Stimulated activated memory B cell treated with anti-CD40 and anti-IgM and Interleukin-4, amounts not matched to agents 10 μg/mL and 1 μg/mL and 100 μg/mL, for 72 hours (primary cell): ENCODE measurements at regions not wholly inside any gene's neighbourhood (a gene's known extent, or its start where the extent isn't known, plus 50 kb on each side); places are given as distances from the start of the nearest gene placed in this dataset.

Experiments
- ATAC-seq: fragments of 150-1000 bp; cut with Tn5 transposase; 2 replicates; pipeline ENCODE4 v1.10.0; 2021
- H3K27ac Mint-ChIP-seq: one replicate; pipeline ENCODE4 v1.8.0; 2022; ENCODE audit warnings: mild to moderate bottlenecking, mixed read lengths
- H3K27me3 Mint-ChIP-seq: one replicate; pipeline ENCODE4 v1.8.0; 2022; ENCODE audit warnings: mixed read lengths
- H3K36me3 Mint-ChIP-seq: one replicate; pipeline ENCODE4 v1.8.0; 2022; ENCODE audit warnings: mixed read lengths
- H3K4me1 Mint-ChIP-seq: one replicate; pipeline ENCODE4 v1.8.0; 2022; ENCODE audit warnings: mixed read lengths
- H3K4me3 Mint-ChIP-seq: one replicate; pipeline ENCODE4 v1.8.0; 2022; ENCODE audit warnings: mild to moderate bottlenecking, moderate library complexity, mixed read lengths
- H3K9me3 Mint-ChIP-seq: one replicate; pipeline ENCODE4 v1.8.0; 2022; ENCODE audit warnings: mixed read lengths

GRCh38 chr10:4022473-4022872, 237.5 kb upstream of the KLF6 start:
- H3K36me3 Mint-ChIP-seq: no peaks in the 10 kb centered on the region
- no peak for ATAC-seq
- H3K4me3 Mint-ChIP-seq: no peak overlapping the region
- H3K27me3 Mint-ChIP-seq: no peaks in the 10 kb centered on the region
- peaks cover 6% of the 10 kb centered on the region for H3K9me3 Mint-ChIP-seq
- peaks cover 17% of the 10 kb centered on the region for H3K4me1 Mint-ChIP-seq
- no peak overlapping the region for H3K27ac Mint-ChIP-seq

GRCh38 chr10:4020631-4021030, 235.6 kb upstream of the KLF6 start:
- no peaks in the 10 kb centered on the region for H3K27me3 Mint-ChIP-seq
- no peak overlapping the region for H3K4me3 Mint-ChIP-seq
- H3K4me1 Mint-ChIP-seq: peaks cover 21% of the 10 kb centered on the region
- H3K9me3 Mint-ChIP-seq: peaks cover 6% of the 10 kb centered on the region
- H3K27ac Mint-ChIP-seq: no peak overlapping the region
- no peak for ATAC-seq
- no peaks in the 10 kb centered on the region for H3K36me3 Mint-ChIP-seq

- no peaks in the 10 kb centered on the region for H3K27me3 Mint-ChIP-seq
- no peaks in the 10 kb centered on the region for H3K36me3 Mint-ChIP-seq
- ATAC-seq: peak; percentile 70
- peak overlapping the region; percentile 45 for H3K27ac Mint-ChIP-seq
- peaks cover 32% of the 10 kb centered on the region for H3K4me1 Mint-ChIP-seq
- no peak overlapping the region for H3K4me3 Mint-ChIP-seq
- peaks cover 6% of the 10 kb centered on the region for H3K9me3 Mint-ChIP-seq
Observed at GRCh38 chr10:4018054-4018511, 233.1 kb upstream of the KLF6 start.

GRCh38 chr10:4017336-4017735, 232.3 kb upstream of the KLF6 start:
- Mint-ChIP-seq H3K4me1 (peaks cover 38% of the 10 kb centered on the region), H3K27me3 (no peaks in the 10 kb centered on the region), H3K36me3 (no peaks in the 10 kb centered on the region), H3K27ac (peak overlapping the region; percentile 45), H3K4me3 (no peak overlapping the region), H3K9me3 (peaks cover 6% of the 10 kb centered on the region)
- ATAC-seq: no peak

- Mint-ChIP-seq H3K27me3 (no peaks in the 10 kb centered on the region), H3K27ac (peak overlapping the region; percentile 45), H3K4me1 (peaks cover 38% of the 10 kb centered on the region), H3K4me3 (no peak overlapping the region), H3K9me3 (peaks cover 4% of the 10 kb centered on the region), H3K36me3 (no peaks in the 10 kb centered on the region)
- no peak for ATAC-seq
Observed at GRCh38 chr10:4016214-4016740, 231.3 kb upstream of the KLF6 start.

- peak; percentile 81 for ATAC-seq
- no peaks in the 10 kb centered on the region for H3K27me3 Mint-ChIP-seq
- peak overlapping the region; percentile 81 for H3K27ac Mint-ChIP-seq
- no peaks in the 10 kb centered on the region for H3K9me3 Mint-ChIP-seq
- peaks cover 31% of the 10 kb centered on the region for H3K4me1 Mint-ChIP-seq
- peak overlapping the region; percentile 15 for H3K4me3 Mint-ChIP-seq
- no peaks in the 10 kb centered on the region for H3K36me3 Mint-ChIP-seq
Observed at GRCh38 chr10:4013651-4014121, 228.7 kb upstream of the KLF6 start.

- H3K27ac Mint-ChIP-seq: peak overlapping the region; percentile 81
- ATAC-seq: no peak
- H3K4me3 Mint-ChIP-seq: no peak overlapping the region
- H3K36me3 Mint-ChIP-seq: no peaks in the 10 kb centered on the region
- H3K4me1 Mint-ChIP-seq: peaks cover 24% of the 10 kb centered on the region
- H3K27me3 Mint-ChIP-seq: no peaks in the 10 kb centered on the region
- no peaks in the 10 kb centered on the region for H3K9me3 Mint-ChIP-seq
Observed at GRCh38 chr10:4012848-4013247, 227.8 kb upstream of the KLF6 start.

GRCh38 chr10:4011136-4011812, 226.3 kb upstream of the KLF6 start:
- Mint-ChIP-seq H3K4me1 (peaks cover 21% of the 10 kb centered on the region), H3K36me3 (no peaks in the 10 kb centered on the region), H3K4me3 (no peak overlapping the region), H3K27ac (no peak overlapping the region), H3K27me3 (no peaks in the 10 kb centered on the region), H3K9me3 (no peaks in the 10 kb centered on the region)
- no peak for ATAC-seq

- Mint-ChIP-seq H3K27me3 (peaks cover 8% of the 10 kb centered on the region), H3K4me3 (no peak overlapping the region), H3K27ac (no peak overlapping the region), H3K36me3 (no peaks in the 10 kb centered on the region), H3K9me3 (no peaks in the 10 kb centered on the region), H3K4me1 (peaks cover 36% of the 10 kb centered on the region)
- ATAC-seq: no peak
Observed at GRCh38 chr10:4008676-4009382, 223.8 kb upstream of the KLF6 start.

GRCh38 chr10:4007771-4008170, 222.8 kb upstream of the KLF6 start:
- Mint-ChIP-seq H3K27me3 (peaks cover 8% of the 10 kb centered on the region), H3K9me3 (no peaks in the 10 kb centered on the region), H3K4me3 (no peak overlapping the region), H3K36me3 (no peaks in the 10 kb centered on the region), H3K4me1 (peaks cover 33% of the 10 kb centered on the region), H3K27ac (no peak overlapping the region)
- no peak for ATAC-seq

- H3K27me3 Mint-ChIP-seq: peaks cover 8% of the 10 kb centered on the region
- H3K36me3 Mint-ChIP-seq: no peaks in the 10 kb centered on the region
- peaks cover 34% of the 10 kb centered on the region for H3K4me1 Mint-ChIP-seq
- no peak overlapping the region for H3K4me3 Mint-ChIP-seq
- no peaks in the 10 kb centered on the region for H3K9me3 Mint-ChIP-seq
- ATAC-seq: no peak
- no peak overlapping the region for H3K27ac Mint-ChIP-seq
Observed at GRCh38 chr10:4006858-4007257, 221.8 kb upstream of the KLF6 start.

GRCh38 chr10:4006051-4006450, 221.0 kb upstream of the KLF6 start:
- Mint-ChIP-seq H3K4me1 (peaks cover 34% of the 10 kb centered on the region), H3K27ac (peak overlapping the region; percentile 50)

GRCh38 chr10:4004990-4005389, 220.0 kb upstream of the KLF6 start:
- peaks cover 34% of the 10 kb centered on the region for H3K4me1 Mint-ChIP-seq
- H3K4me3 Mint-ChIP-seq: no peak overlapping the region
- peaks cover 5% of the 10 kb centered on the region for H3K9me3 Mint-ChIP-seq
- H3K27me3 Mint-ChIP-seq: peaks cover 8% of the 10 kb centered on the region
- H3K36me3 Mint-ChIP-seq: peaks cover 6% of the 10 kb centered on the region
- ATAC-seq: no peak
- peak overlapping the region; percentile 50 for H3K27ac Mint-ChIP-seq

More at GRCh38 chr10:4006051-4006450, 221.0 kb upstream of the KLF6 start:
- ATAC-seq: peak; percentile 67
- Mint-ChIP-seq H3K27me3 (peaks cover 8% of the 10 kb centered on the region), H3K36me3 (no peaks in the 10 kb centered on the region), H3K4me3 (no peak overlapping the region), H3K9me3 (no peaks in the 10 kb centered on the region)

- Mint-ChIP-seq H3K4me1 (peaks cover 34% of the 10 kb centered on the region), H3K4me3 (no peak overlapping the region), H3K27ac (peak overlapping the region; percentile 77), H3K9me3 (peaks cover 6% of the 10 kb centered on the region), H3K36me3 (peaks cover 8% of the 10 kb centered on the region), H3K27me3 (peaks cover 8% of the 10 kb centered on the region)
- no peak for ATAC-seq
Observed at GRCh38 chr10:4004144-4004543, 219.1 kb upstream of the KLF6 start.

GRCh38 chr10:4003348-4003973, 218.5 kb upstream of the KLF6 start:
- H3K9me3 Mint-ChIP-seq: peaks cover 9% of the 10 kb centered on the region
- peaks cover 8% of the 10 kb centered on the region for H3K36me3 Mint-ChIP-seq
- H3K4me1 Mint-ChIP-seq: peaks cover 34% of the 10 kb centered on the region
- peak overlapping the region; percentile 77 for H3K27ac Mint-ChIP-seq
- peak overlapping the region; percentile 26 for H3K4me3 Mint-ChIP-seq
- peaks cover 8% of the 10 kb centered on the region for H3K27me3 Mint-ChIP-seq
- peak; percentile 73 for ATAC-seq
